IMR-90 (cell line): ENCODE measurements at regions not wholly inside any gene's neighbourhood (a gene's known extent, or its start where the extent isn't known, plus 50 kb on each side); places are given as distances from the start of the nearest gene placed in this dataset.

ENCODE experiments used
- BHLHE40 ChIP-seq: fragments of 150-350 bp; IDR thresholded peaks from 2 replicates; pipeline ENCODE4 v1.6.1; 2016; ENCODE audit warnings: mild to moderate bottlenecking, low read depth, low read length
- CEBPB ChIP-seq: IDR thresholded peaks from 2 replicates; pipeline ENCODE4 v1.6.1; 2012; ENCODE audit warnings: low read depth, low read length, improper control_type of control experiment
- CHD1 ChIP-seq: IDR thresholded peaks from 2 replicates; pipeline ENCODE4 v1.6.1; 2012; ENCODE audit warnings: low read depth, low read length, improper control_type of control experiment
- MAFK ChIP-seq: IDR thresholded peaks from 2 replicates; pipeline ENCODE4 v1.6.1; 2012; ENCODE audit warnings: low read depth, low read length, improper control_type of control experiment
- MAZ ChIP-seq: IDR thresholded peaks from 2 replicates; pipeline ENCODE4 v1.6.1; 2012; ENCODE audit warnings: low read depth, mild to moderate bottlenecking, low read length, improper control_type of control experiment, moderate library complexity, borderline replicate concordance
- MXI1 ChIP-seq: IDR thresholded peaks from 2 replicates; pipeline ENCODE4 v1.6.1; 2012; ENCODE audit warnings: low read depth, mild to moderate bottlenecking, low read length, moderate library complexity, borderline replicate concordance
- POLR2A ChIP-seq: IDR thresholded peaks from 2 replicates; pipeline ENCODE4 v1.6.1; 2012; ENCODE audit warnings: mild to moderate bottlenecking, low read depth, low read length
- RAD21 ChIP-seq: IDR thresholded peaks from 2 replicates; pipeline ENCODE4 v1.6.1; 2012; ENCODE audit warnings: low read length, improper control_type of control experiment
- RCOR1 ChIP-seq: IDR thresholded peaks from 2 replicates; pipeline ENCODE4 v1.6.1; 2012; ENCODE audit warnings: mild to moderate bottlenecking, low read length, improper control_type of control experiment; ENCODE audit not compliant: insufficient replicate concordance
- RFX5 ChIP-seq: IDR thresholded peaks from 2 replicates; pipeline ENCODE4 v1.8.0; 2012; ENCODE audit warnings: low read depth, mild to moderate bottlenecking, low read length, moderate library complexity
- SMC3 ChIP-seq: fragments of 150-350 bp; IDR thresholded peaks from 2 replicates; pipeline ENCODE4 v1.6.1; 2016; ENCODE audit warnings: low read depth, mild to moderate bottlenecking, antibody characterized with exemption, low read length, moderate library complexity
- TF ChIP-seq, protein P1 (sequence below): conservative IDR thresholded peaks from 2 replicates; pipeline ENCODE4 v1.5.1; 2012; ENCODE audit warnings: mild to moderate bottlenecking, low read depth, low read length, improper control_type of control experiment
- TF ChIP-seq, protein P2 (sequence below): fragments of 150-350 bp; IDR thresholded peaks from 2 replicates; pipeline ENCODE4 v1.6.1; 2017; ENCODE audit warnings: mild to moderate bottlenecking, antibody characterized with exemption, low read length, low read depth
- TF ChIP-seq, protein P3 (sequence below): fragments of 150-350 bp; IDR thresholded peaks from 2 replicates; pipeline ENCODE4 v1.6.1; 2016; ENCODE audit warnings: low read depth, mild to moderate bottlenecking, low read length, moderate library complexity, borderline replicate concordance

GRCh38 chr7:84364708-84365107 is 170.1 kb upstream of the SEMA3A start:
- TF ChIP-seq, protein P1, sequence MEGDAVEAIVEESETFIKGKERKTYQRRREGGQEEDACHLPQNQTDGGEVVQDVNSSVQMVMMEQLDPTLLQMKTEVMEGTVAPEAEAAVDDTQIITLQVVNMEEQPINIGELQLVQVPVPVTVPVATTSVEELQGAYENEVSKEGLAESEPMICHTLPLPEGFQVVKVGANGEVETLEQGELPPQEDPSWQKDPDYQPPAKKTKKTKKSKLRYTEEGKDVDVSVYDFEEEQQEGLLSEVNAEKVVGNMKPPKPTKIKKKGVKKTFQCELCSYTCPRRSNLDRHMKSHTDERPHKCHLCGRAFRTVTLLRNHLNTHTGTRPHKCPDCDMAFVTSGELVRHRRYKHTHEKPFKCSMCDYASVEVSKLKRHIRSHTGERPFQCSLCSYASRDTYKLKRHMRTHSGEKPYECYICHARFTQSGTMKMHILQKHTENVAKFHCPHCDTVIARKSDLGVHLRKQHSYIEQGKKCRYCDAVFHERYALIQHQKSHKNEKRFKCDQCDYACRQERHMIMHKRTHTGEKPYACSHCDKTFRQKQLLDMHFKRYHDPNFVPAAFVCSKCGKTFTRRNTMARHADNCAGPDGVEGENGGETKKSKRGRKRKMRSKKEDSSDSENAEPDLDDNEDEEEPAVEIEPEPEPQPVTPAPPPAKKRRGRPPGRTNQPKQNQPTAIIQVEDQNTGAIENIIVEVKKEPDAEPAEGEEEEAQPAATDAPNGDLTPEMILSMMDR: no peak
- TF ChIP-seq POLR2A: no peak
- TF ChIP-seq RAD21: no peak
- no peak for TF ChIP-seq BHLHE40
- TF ChIP-seq CEBPB: no peak
- no peak for TF ChIP-seq RCOR1
- TF ChIP-seq, protein P2, sequence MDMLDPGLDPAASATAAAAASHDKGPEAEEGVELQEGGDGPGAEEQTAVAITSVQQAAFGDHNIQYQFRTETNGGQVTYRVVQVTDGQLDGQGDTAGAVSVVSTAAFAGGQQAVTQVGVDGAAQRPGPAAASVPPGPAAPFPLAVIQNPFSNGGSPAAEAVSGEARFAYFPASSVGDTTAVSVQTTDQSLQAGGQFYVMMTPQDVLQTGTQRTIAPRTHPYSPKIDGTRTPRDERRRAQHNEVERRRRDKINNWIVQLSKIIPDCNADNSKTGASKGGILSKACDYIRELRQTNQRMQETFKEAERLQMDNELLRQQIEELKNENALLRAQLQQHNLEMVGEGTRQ: no peak
- TF ChIP-seq MAZ: no peak
- TF ChIP-seq MXI1: no peak
- no peak for TF ChIP-seq MAFK
- TF ChIP-seq, protein P3, sequence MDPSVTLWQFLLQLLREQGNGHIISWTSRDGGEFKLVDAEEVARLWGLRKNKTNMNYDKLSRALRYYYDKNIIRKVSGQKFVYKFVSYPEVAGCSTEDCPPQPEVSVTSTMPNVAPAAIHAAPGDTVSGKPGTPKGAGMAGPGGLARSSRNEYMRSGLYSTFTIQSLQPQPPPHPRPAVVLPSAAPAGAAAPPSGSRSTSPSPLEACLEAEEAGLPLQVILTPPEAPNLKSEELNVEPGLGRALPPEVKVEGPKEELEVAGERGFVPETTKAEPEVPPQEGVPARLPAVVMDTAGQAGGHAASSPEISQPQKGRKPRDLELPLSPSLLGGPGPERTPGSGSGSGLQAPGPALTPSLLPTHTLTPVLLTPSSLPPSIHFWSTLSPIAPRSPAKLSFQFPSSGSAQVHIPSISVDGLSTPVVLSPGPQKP: no peak
- TF ChIP-seq SMC3: no peak
- TF ChIP-seq RFX5: no peak
- no peak for TF ChIP-seq CHD1
